ENCODE measurements at regions not wholly inside any gene's neighbourhood (a gene's known extent, or its start where the extent isn't known, plus 50 kb on each side); places are given as distances from the start of the nearest gene placed in this dataset.

- TF ChIP-seq, protein P1, sequence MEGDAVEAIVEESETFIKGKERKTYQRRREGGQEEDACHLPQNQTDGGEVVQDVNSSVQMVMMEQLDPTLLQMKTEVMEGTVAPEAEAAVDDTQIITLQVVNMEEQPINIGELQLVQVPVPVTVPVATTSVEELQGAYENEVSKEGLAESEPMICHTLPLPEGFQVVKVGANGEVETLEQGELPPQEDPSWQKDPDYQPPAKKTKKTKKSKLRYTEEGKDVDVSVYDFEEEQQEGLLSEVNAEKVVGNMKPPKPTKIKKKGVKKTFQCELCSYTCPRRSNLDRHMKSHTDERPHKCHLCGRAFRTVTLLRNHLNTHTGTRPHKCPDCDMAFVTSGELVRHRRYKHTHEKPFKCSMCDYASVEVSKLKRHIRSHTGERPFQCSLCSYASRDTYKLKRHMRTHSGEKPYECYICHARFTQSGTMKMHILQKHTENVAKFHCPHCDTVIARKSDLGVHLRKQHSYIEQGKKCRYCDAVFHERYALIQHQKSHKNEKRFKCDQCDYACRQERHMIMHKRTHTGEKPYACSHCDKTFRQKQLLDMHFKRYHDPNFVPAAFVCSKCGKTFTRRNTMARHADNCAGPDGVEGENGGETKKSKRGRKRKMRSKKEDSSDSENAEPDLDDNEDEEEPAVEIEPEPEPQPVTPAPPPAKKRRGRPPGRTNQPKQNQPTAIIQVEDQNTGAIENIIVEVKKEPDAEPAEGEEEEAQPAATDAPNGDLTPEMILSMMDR (IDR thresholded peaks at IDR 0.05; ENCODE audit: low read depth, low read length): no peak
- no peak for TF ChIP-seq EZH2phosphoT487 (IDR thresholded peaks at IDR 0.05; ENCODE audit: low read depth)
Observed at GRCh38 chr10:69687426-69687825, 57.4 kb downstream of the FAM241B start.
